MM.1S (cell line): ENCODE measurements at regions not wholly inside any gene's neighbourhood (a gene's known extent, or its start where the extent isn't known, plus 50 kb on each side); places are given as distances from the start of the nearest gene placed in this dataset.

Experiments used
- EZH2 ChIP-seq: fragments of 300-600 bp; sonication (generic); optimal IDR thresholded peaks from 2 replicates; pipeline ENCODE3; 2017; ENCODE audit warnings: low read depth, mild to moderate bottlenecking, antibody characterized with exemption, low read length, mixed read lengths
- TF ChIP-seq, protein P1 (sequence below): fragments of 300-600 bp; sonication (generic); IDR thresholded peaks from 2 replicates; pipeline ENCODE4 v1.5.1; 2016; ENCODE audit warnings: antibody characterized with exemption, low read length, mixed read lengths

GRCh38 chr11:129743112-129743815, 72.4 kb upstream of the TMEM45B start:
- TF ChIP-seq, protein P1, sequence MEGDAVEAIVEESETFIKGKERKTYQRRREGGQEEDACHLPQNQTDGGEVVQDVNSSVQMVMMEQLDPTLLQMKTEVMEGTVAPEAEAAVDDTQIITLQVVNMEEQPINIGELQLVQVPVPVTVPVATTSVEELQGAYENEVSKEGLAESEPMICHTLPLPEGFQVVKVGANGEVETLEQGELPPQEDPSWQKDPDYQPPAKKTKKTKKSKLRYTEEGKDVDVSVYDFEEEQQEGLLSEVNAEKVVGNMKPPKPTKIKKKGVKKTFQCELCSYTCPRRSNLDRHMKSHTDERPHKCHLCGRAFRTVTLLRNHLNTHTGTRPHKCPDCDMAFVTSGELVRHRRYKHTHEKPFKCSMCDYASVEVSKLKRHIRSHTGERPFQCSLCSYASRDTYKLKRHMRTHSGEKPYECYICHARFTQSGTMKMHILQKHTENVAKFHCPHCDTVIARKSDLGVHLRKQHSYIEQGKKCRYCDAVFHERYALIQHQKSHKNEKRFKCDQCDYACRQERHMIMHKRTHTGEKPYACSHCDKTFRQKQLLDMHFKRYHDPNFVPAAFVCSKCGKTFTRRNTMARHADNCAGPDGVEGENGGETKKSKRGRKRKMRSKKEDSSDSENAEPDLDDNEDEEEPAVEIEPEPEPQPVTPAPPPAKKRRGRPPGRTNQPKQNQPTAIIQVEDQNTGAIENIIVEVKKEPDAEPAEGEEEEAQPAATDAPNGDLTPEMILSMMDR: no peak
- no peak for TF ChIP-seq EZH2
